ENCODE measurements at regions not wholly inside any gene's neighbourhood (a gene's known extent, or its start where the extent isn't known, plus 50 kb on each side); places are given as distances from the start of the nearest gene placed in this dataset.

- intact Hi-C loops (cut with DNase I) = no loop called here
- Histone ChIP-seq H3K4me1 (no peaks in the 10 kb centered on the region), H3K27ac (no peak overlapping the region), H3K4me3 (no peak overlapping the region), H3K36me3 (no peaks in the 10 kb centered on the region), H3K9me3 (no peaks in the 10 kb centered on the region), H3K27me3 (no peaks in the 10 kb centered on the region)
- 29 to 30% methylated on average over 4 of the region's 4 CpGs for WGBS, 2 donors
- DNase-seq = no peak
- TF ChIP-seq, protein P1, sequence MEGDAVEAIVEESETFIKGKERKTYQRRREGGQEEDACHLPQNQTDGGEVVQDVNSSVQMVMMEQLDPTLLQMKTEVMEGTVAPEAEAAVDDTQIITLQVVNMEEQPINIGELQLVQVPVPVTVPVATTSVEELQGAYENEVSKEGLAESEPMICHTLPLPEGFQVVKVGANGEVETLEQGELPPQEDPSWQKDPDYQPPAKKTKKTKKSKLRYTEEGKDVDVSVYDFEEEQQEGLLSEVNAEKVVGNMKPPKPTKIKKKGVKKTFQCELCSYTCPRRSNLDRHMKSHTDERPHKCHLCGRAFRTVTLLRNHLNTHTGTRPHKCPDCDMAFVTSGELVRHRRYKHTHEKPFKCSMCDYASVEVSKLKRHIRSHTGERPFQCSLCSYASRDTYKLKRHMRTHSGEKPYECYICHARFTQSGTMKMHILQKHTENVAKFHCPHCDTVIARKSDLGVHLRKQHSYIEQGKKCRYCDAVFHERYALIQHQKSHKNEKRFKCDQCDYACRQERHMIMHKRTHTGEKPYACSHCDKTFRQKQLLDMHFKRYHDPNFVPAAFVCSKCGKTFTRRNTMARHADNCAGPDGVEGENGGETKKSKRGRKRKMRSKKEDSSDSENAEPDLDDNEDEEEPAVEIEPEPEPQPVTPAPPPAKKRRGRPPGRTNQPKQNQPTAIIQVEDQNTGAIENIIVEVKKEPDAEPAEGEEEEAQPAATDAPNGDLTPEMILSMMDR (IDR thresholded peaks at IDR 0.05) = no peak
- TF ChIP-seq POLR2A (IDR thresholded peaks at IDR 0.05) = no peak
Measured at GRCh38 chr12:97038834-97039233, 131.8 kb downstream of the NEDD1 start.

GRCh38 chr12:97046901-97047300, 139.8 kb downstream of the NEDD1 start:
- H3K27ac ChIP-seq = no peak overlapping the region
- TF ChIP-seq, protein P1 (IDR thresholded peaks at IDR 0.05) = no peak
- no peak for TF ChIP-seq POLR2A (IDR thresholded peaks at IDR 0.05)
- WGBS, 2 donors = 60 to 95% methylated on average over 1 of the region's 1 CpG
- H3K9me3 ChIP-seq = no peaks in the 10 kb centered on the region
- no peaks in the 10 kb centered on the region for H3K36me3 ChIP-seq
- no peaks in the 10 kb centered on the region for H3K4me1 ChIP-seq
- no peaks in the 10 kb centered on the region for H3K27me3 ChIP-seq
- DNase-seq = no peak
- intact Hi-C loops (cut with DNase I) = no loop called here
- H3K4me3 ChIP-seq = no peak overlapping the region

GRCh38 chr12:97047361-97047760, 140.3 kb downstream of the NEDD1 start:
- DNase-seq = no peak
- Histone ChIP-seq H3K27me3 (no peaks in the 10 kb centered on the region), H3K4me3 (no peak overlapping the region), H3K9me3 (no peaks in the 10 kb centered on the region), H3K27ac (no peak overlapping the region), H3K36me3 (no peaks in the 10 kb centered on the region), H3K4me1 (no peaks in the 10 kb centered on the region)
- TF ChIP-seq, protein P1 (IDR thresholded peaks at IDR 0.05) = no peak
- no peak for TF ChIP-seq POLR2A (IDR thresholded peaks at IDR 0.05)
- intact Hi-C loops (cut with DNase I) = no loop called here

DNA sequence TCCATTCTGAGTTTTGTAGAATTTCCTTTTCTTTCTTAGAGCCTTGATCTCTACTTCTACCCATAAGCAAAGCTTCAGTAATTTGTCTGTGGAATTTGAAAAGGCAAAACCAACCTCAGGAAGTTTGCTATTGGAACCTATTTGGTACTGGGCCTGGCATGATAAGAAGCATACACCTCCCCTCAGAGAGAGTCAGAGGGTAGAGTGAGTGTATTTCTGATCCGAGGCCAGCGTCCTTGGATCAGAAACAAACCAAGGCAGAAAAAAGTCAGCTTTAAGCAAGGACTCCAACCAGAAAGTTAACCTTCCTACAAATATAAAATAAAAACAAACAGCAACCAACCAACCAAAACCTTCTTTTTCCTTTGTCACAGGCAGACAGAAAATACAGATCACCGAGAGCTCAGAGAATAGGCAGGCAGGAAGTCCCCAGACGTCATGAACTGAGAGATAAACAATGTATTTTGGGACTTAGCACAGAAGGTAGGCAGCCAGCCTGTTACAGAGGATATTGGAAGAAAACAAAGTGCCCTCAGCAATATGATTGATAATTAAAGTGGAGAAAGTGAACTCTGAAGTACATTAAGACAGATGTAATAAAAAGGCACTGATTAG, 141.5 kb downstream of the NEDD1 start:
- no peaks in the 10 kb centered on the region for H3K9me3 ChIP-seq
- no peaks in the 10 kb centered on the region for H3K27me3 ChIP-seq
- DNase-seq = no peak
- H3K36me3 ChIP-seq = no peaks in the 10 kb centered on the region
- H3K27ac ChIP-seq = no peak overlapping the region
- H3K4me3 ChIP-seq = no peak overlapping the region
- no peaks in the 10 kb centered on the region for H3K4me1 ChIP-seq
- intact Hi-C loops (cut with DNase I) = no loop called here
- 24 to 36% methylated on average over 4 of the region's 4 CpGs for WGBS, 2 donors
- TF ChIP-seq, protein P1 (IDR thresholded peaks at IDR 0.05) = no peak
- TF ChIP-seq POLR2A (IDR thresholded peaks at IDR 0.05) = no peak

GRCh38 chr12:97050509-97050908, 143.5 kb downstream of the NEDD1 start:
- intact Hi-C loops (cut with DNase I) = no loop called here
- no peaks in the 10 kb centered on the region for H3K36me3 ChIP-seq
- TF ChIP-seq, protein P1 (IDR thresholded peaks at IDR 0.05) = no peak
- no peak for TF ChIP-seq POLR2A (IDR thresholded peaks at IDR 0.05)
- no peak overlapping the region for H3K4me3 ChIP-seq
- 77% methylated on average over 5 of the region's 5 CpGs for WGBS, 2 donors
- H3K27ac ChIP-seq = no peak overlapping the region
- no peaks in the 10 kb centered on the region for H3K4me1 ChIP-seq
- no peaks in the 10 kb centered on the region for H3K9me3 ChIP-seq
- DNase-seq = no peak
- H3K27me3 ChIP-seq = no peaks in the 10 kb centered on the region

Data from esophagus squamous epithelium (tissue), 5 donors.